Lung (tissue), 9 donors: ENCODE measurements at regions not wholly inside any gene's neighbourhood (a gene's known extent, or its start where the extent isn't known, plus 50 kb on each side); places are given as distances from the start of the nearest gene placed in this dataset.
A peak's percentile ranks its signal among the peaks of the same experiment; 100 is the strongest.
"Not testable (repeated sequence)": the region's sequence is repeated elsewhere in the genome, so short reads cannot be mapped to it uniquely, and the experiment has no call there.

ENCODE experiments used
- ATAC-seq: fragments of 200-7000 bp; cut with Tn5 transposase; one replicate; pipeline ENCODE4 v1.9.1; 2020; ENCODE audit warnings: moderate number of reproducible peaks; ENCODE audit not compliant: insufficient read depth, low FRiP score
- DNase-seq, 3 donors: peaks; one replicate each; pipeline ENCODE4 v3.0.0-alpha.2; 2013 to 2017
- H3K27ac ChIP-seq, 2 donors: one replicate each; pipeline ENCODE4 v1.5.1; 2013; ENCODE audit warnings: mild to moderate bottlenecking in 2 of 2, moderate library complexity in 2 of 2, control low read depth in 1 of 2, inconsistent platforms in 1 of 2, low read depth in 1 of 2, low read length in 1 of 2
- H3K27me3 ChIP-seq, 3 donors: one replicate each; pipeline ENCODE4 v1.5.1; 2013; ENCODE audit warnings: low read length in 2 of 3; ENCODE audit not compliant: control insufficient read depth in 3 of 3, insufficient read depth in 3 of 3
- H3K36me3 ChIP-seq, 4 donors: one replicate each; pipeline ENCODE4 v1.5.1; 2013; ENCODE audit warnings: low read length in 4 of 4, mild to moderate bottlenecking in 1 of 4, moderate library complexity in 1 of 4; ENCODE audit not compliant: control insufficient read depth in 4 of 4, insufficient read depth in 4 of 4
- H3K4me1 ChIP-seq, 5 donors: one replicate each; pipeline ENCODE4 v1.5.1; 2013; ENCODE audit warnings: low read length in 5 of 5, mild to moderate bottlenecking in 2 of 5, moderate library complexity in 1 of 5; ENCODE audit not compliant: control insufficient read depth in 5 of 5, insufficient read depth in 5 of 5
- H3K4me3 ChIP-seq: one replicate; pipeline ENCODE4 v1.5.1; 2013; ENCODE audit warnings: mild to moderate bottlenecking, control low read depth, moderate library complexity
- H3K9ac ChIP-seq, 2 donors: one replicate each; pipeline ENCODE4 v1.5.1; 2013; ENCODE audit warnings: low read length in 2 of 2, control low read depth in 1 of 2; ENCODE audit not compliant: insufficient read depth in 1 of 2
- H3K9me3 ChIP-seq, 4 donors: one replicate each; pipeline ENCODE4 v1.5.1; 2013; ENCODE audit warnings: low read length in 3 of 4, mild to moderate bottlenecking in 1 of 4, moderate library complexity in 1 of 4; ENCODE audit not compliant: control insufficient read depth in 4 of 4, insufficient read depth in 3 of 4
- WGBS, 2 donors: extraction: QIAGEN DNeasy Blood & Tissue Kit; methylation state at CpG; one replicate each; pipeline ENCODE4 v1.1.7; 2013; 5-methylcytosine and 5-hydroxymethylcytosine counted together
- donor health status: Bipolar disorder and iron deficiency.
- donor health status: healthy.
- donor health status: DM: yes; HTN: yes; CAD: no.

GRCh38 chr17:64794548-64795274 is 124.6 kb downstream of the LRRC37A3 start:
- Histone ChIP-seq H3K36me3 (peaks cover 0 to 14% (median under 1%) of the 10 kb centered on the region in 4 donors), H3K27ac (peak overlapping the region in 1 of 2 donors; percentile 91), H3K4me1 (peaks cover 0 to 14% (median 0%) of the 10 kb centered on the region in 5 donors)
- 46 to 67% methylated on average over 15 to 16 of the region's 16 CpGs for WGBS, 2 donors
- H3K9me3 ChIP-seq, H3K4me3 ChIP-seq, ATAC-seq, DNase-seq, H3K9ac ChIP-seq, H3K27me3 ChIP-seq: not testable (repeated sequence)

- Histone ChIP-seq H3K27ac (peak overlapping the region in 1 of 2 donors; percentile 91), H3K36me3 (peaks cover 0 to 12% (median under 1%) of the 10 kb centered on the region in 4 donors), H3K4me1 (peaks cover 0 to 14% (median 0%) of the 10 kb centered on the region in 5 donors)
- not testable (repeated sequence) for ATAC-seq, DNase-seq, H3K9ac ChIP-seq, H3K4me3 ChIP-seq, H3K9me3 ChIP-seq, H3K27me3 ChIP-seq
- WGBS, 2 donors: 65 to 74% methylated on average over 4 of the region's 4 CpGs
Observed at GRCh38 chr17:64794113-64794512, 125.2 kb downstream of the LRRC37A3 start.

GRCh38 chr17:64792793-64793575 is 126.3 kb downstream of the LRRC37A3 start:
- peak in 2 of 3 donors; percentile 19 to 51 for DNase-seq
- not testable (repeated sequence) for H3K9me3 ChIP-seq, H3K4me3 ChIP-seq, H3K36me3 ChIP-seq, H3K27me3 ChIP-seq, H3K9ac ChIP-seq
- WGBS, 2 donors: 30 to 33% methylated on average over 12 of the region's 12 CpGs
- H3K27ac ChIP-seq: peak overlapping the region; percentile 28 to 87
- peaks cover 0 to 14% (median 0%) of the 10 kb centered on the region in 5 donors for H3K4me1 ChIP-seq
- ATAC-seq: peak; percentile 65

- not testable (repeated sequence) for H3K27ac ChIP-seq, H3K4me3 ChIP-seq, H3K9ac ChIP-seq, H3K27me3 ChIP-seq, H3K9me3 ChIP-seq, DNase-seq, ATAC-seq
- WGBS, 2 donors: 89 to 93% methylated on average over 10 to 12 of the region's 12 CpGs
- Histone ChIP-seq H3K36me3 (peaks cover 0 to 14% (median under 1%) of the 10 kb centered on the region in 4 donors), H3K4me1 (peaks cover 0 to 11% (median 0%) of the 10 kb centered on the region in 5 donors)
Observed at GRCh38 chr17:64792276-64792675, 127.0 kb downstream of the LRRC37A3 start.

- not testable (repeated sequence) for H3K27me3 ChIP-seq, H3K9me3 ChIP-seq, DNase-seq, H3K27ac ChIP-seq, ATAC-seq, H3K9ac ChIP-seq, H3K4me3 ChIP-seq
- 73 to 88% methylated on average over 4 to 5 of the region's 5 CpGs for WGBS, 2 donors
- Histone ChIP-seq H3K4me1 (peaks cover 0 to 11% (median 0%) of the 10 kb centered on the region in 5 donors), H3K36me3 (peaks cover 0 to 18% (median 3%) of the 10 kb centered on the region in 4 donors)
Observed at GRCh38 chr17:64791691-64792090, 127.6 kb downstream of the LRRC37A3 start.

GRCh38 chr17:64791226-64791625 is 128.1 kb downstream of the LRRC37A3 start:
- 82 to 87% methylated on average over 11 to 12 of the region's 12 CpGs for WGBS, 2 donors
- peaks cover 0 to 22% (median 3%) of the 10 kb centered on the region in 4 donors for H3K36me3 ChIP-seq
- not testable (repeated sequence) for H3K27ac ChIP-seq, H3K4me3 ChIP-seq, H3K9me3 ChIP-seq, H3K27me3 ChIP-seq, ATAC-seq, DNase-seq, H3K9ac ChIP-seq
- H3K4me1 ChIP-seq: peaks cover 0 to 11% (median 0%) of the 10 kb centered on the region in 5 donors

GRCh38 chr17:64790690-64791089 is 128.6 kb upstream of the SMURF2 start:
- not testable (repeated sequence) for H3K27ac ChIP-seq, DNase-seq, H3K27me3 ChIP-seq, ATAC-seq, H3K9me3 ChIP-seq, H3K4me3 ChIP-seq, H3K9ac ChIP-seq
- WGBS, 2 donors: 90 to 96% methylated on average over 3 to 5 of the region's 5 CpGs
- peaks cover 0 to 11% (median 0%) of the 10 kb centered on the region in 5 donors for H3K4me1 ChIP-seq
- peaks cover 0 to 27% (median 3%) of the 10 kb centered on the region in 4 donors for H3K36me3 ChIP-seq

- H3K27ac ChIP-seq, H3K27me3 ChIP-seq, H3K9ac ChIP-seq, ATAC-seq, DNase-seq, H3K4me3 ChIP-seq, H3K9me3 ChIP-seq: not testable (repeated sequence)
- H3K4me1 ChIP-seq: peaks cover 0 to 11% (median 0%) of the 10 kb centered on the region in 5 donors
- H3K36me3 ChIP-seq: peaks cover 2 to 28% (median 4%) of the 10 kb centered on the region in 4 donors
- WGBS, 2 donors: 91% methylated on average over 5 of the region's 5 CpGs
Observed at GRCh38 chr17:64790193-64790592, 128.1 kb upstream of the SMURF2 start.
